Lower lobe of right lung (tissue), 2 donors: ENCODE measurements at regions not wholly inside any gene's neighbourhood (a gene's known extent, or its start where the extent isn't known, plus 50 kb on each side); places are given as distances from the start of the nearest gene placed in this dataset.

Experiments used
- ATAC-seq, 2 donors: fragments of 200-7000 bp; cut with Tn5 transposase; one replicate each; pipeline ENCODE4 v1.9.1; 2020 to 2022; ENCODE audit warnings: mild to moderate bottlenecking in 2 of 2, moderate library complexity in 2 of 2
- DNase-seq: peaks from one replicate; pipeline ENCODE4 v3.0.0-alpha.2; 2020
- H3K27ac ChIP-seq: fragments of 200-600 bp; one replicate; pipeline ENCODE4 v1.8.0; 2022
- H3K27me3 ChIP-seq: fragments of 200-600 bp; one replicate; pipeline ENCODE4 v1.8.0; 2022; ENCODE audit warnings: low read depth
- H3K36me3 ChIP-seq: fragments of 200-600 bp; one replicate; pipeline ENCODE4 v1.8.0; 2022; ENCODE audit warnings: mild to moderate bottlenecking
- H3K4me1 ChIP-seq: fragments of 200-600 bp; one replicate; pipeline ENCODE4 v1.8.0; 2022
- H3K4me3 ChIP-seq: fragments of 200-600 bp; one replicate; pipeline ENCODE4 v1.8.0; 2022; ENCODE audit warnings: mild to moderate bottlenecking
- H3K9me3 ChIP-seq: fragments of 200-600 bp; one replicate; pipeline ENCODE4 v1.8.0; 2022
- CTCF ChIP-seq: fragments of 200-600 bp; IDR thresholded peaks from one replicate; pipeline ENCODE4 v1.8.0; 2022; ENCODE audit warnings: antibody characterized with exemption, mild to moderate bottlenecking
- intact Hi-C: fragments of 100-400 bp; cut with DNase I; formaldehyde crosslinking; loops from one replicate; pipeline ENCODE4 v1.11.0; 2022
- donor health status: DM: no; HTN: yes; CAD: no; lungs with severe emphysema.

- no peak for ATAC-seq
- H3K27me3 ChIP-seq, result no peaks in the 10 kb centered on the region
- no peaks in the 10 kb centered on the region for H3K4me1 ChIP-seq
- H3K27ac ChIP-seq, result no peak overlapping the region
- no peaks in the 10 kb centered on the region for H3K9me3 ChIP-seq
- H3K36me3 ChIP-seq, result no peaks in the 10 kb centered on the region
- no peak for TF ChIP-seq CTCF
- no peak overlapping the region for H3K4me3 ChIP-seq
- intact Hi-C loops, result no loop called here
- no peak for DNase-seq
These were observed 72.4 kb upstream of the NBEA start for GRCh38 chr13:34869696-34870095.

DNA sequence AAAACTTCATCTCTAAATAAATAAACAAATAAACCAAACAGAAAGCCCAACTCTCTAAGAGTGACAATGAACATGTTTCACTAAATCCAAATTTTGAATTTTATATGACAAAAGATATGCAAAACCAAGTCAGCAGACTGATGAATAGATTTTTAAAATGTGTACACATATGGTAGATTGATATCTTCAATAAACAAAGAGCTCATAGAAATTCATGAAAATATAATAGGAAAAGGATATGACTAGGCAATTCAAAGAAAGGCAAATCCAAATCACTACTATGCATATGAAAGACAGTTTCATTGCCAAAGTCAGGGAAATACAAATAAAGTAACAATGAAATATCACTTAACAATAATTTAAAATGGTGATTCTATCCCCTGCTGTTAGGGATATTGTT, 63.7 kb upstream of the NBEA start:
- no peak for ATAC-seq

GRCh38 chr13:34879851-34880250, 62.2 kb upstream of the NBEA start:
- H3K4me3 ChIP-seq, result no peak overlapping the region

More for the DNA sequence above, 63.7 kb upstream of the NBEA start:
- no peaks in the 10 kb centered on the region for H3K4me1 ChIP-seq
- no peak overlapping the region for H3K27ac ChIP-seq
- intact Hi-C loops, result no loop called here
- no peaks in the 10 kb centered on the region for H3K9me3 ChIP-seq
- no peak for TF ChIP-seq CTCF
- no peak for DNase-seq
- H3K4me3 ChIP-seq, result no peak overlapping the region
- H3K27me3 ChIP-seq, result no peaks in the 10 kb centered on the region
- no peaks in the 10 kb centered on the region for H3K36me3 ChIP-seq

DNA sequence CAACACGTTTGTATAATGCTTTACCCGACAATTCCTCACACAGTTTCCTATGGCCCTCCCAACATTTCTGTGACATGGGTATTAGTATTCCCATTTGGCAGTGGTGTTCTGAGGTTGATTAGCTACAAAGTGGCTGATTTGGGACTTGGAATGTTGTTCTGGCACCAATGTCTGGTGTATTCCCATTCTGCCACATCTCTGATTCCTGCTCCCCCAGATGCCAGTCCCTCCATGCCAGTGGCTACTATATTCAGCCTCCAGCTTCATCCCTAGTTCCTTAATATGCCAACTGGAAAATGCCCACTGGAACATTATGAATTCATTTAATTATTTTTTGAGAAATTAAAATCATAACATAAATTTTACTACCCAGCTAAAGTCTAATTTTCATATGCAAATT, 60.6 kb upstream of the NBEA start:
- Histone ChIP-seq H3K9me3 (no peaks in the 10 kb centered on the region), H3K27ac (no peak overlapping the region), H3K36me3 (no peaks in the 10 kb centered on the region), H3K4me3 (no peak overlapping the region), H3K27me3 (no peaks in the 10 kb centered on the region), H3K4me1 (no peaks in the 10 kb centered on the region)
- intact Hi-C loops, result no loop called here
- DNase-seq, result no peak
- ATAC-seq, result no peak
- no peak for TF ChIP-seq CTCF

More at GRCh38 chr13:34879851-34880250, 62.2 kb upstream of the NBEA start:
- H3K27ac ChIP-seq, result no peak overlapping the region
- no peak for TF ChIP-seq CTCF
- ATAC-seq, result no peak
- intact Hi-C loops, result no loop called here
- no peaks in the 10 kb centered on the region for H3K27me3 ChIP-seq
- H3K36me3 ChIP-seq, result no peaks in the 10 kb centered on the region
- H3K9me3 ChIP-seq, result no peaks in the 10 kb centered on the region
- DNase-seq, result no peak
- no peaks in the 10 kb centered on the region for H3K4me1 ChIP-seq

DNA sequence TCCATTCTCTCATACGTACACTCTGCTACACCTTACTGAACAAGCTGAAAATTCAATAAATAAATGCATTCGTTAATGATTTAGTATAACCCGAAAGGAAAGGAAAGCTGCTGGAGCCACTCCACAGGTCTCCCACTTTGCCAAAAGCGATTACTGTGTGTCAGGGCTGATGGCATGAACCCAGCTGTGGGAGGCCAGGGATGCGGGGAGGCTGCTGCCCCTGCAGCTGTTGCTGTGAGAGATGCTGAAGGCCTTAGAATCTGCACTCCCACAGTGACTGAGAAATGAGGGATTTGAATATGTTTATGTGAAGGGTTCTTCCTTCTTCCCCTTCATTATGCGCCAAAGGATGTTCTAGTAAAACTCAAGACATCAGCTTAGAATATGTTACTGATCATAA, 58.7 kb upstream of the NBEA start:
- H3K27me3 ChIP-seq, result no peaks in the 10 kb centered on the region
- no peak overlapping the region for H3K4me3 ChIP-seq
- no peak overlapping the region for H3K27ac ChIP-seq
- intact Hi-C loops, result no loop called here
- no peaks in the 10 kb centered on the region for H3K9me3 ChIP-seq
- no peak for TF ChIP-seq CTCF
- H3K36me3 ChIP-seq, result no peaks in the 10 kb centered on the region
- DNase-seq (no peak), ATAC-seq (no peak)
- H3K4me1 ChIP-seq, result no peaks in the 10 kb centered on the region

GRCh38 chr13:34884366-34884765, 57.7 kb upstream of the NBEA start:
- H3K36me3 ChIP-seq, result no peaks in the 10 kb centered on the region
- H3K9me3 ChIP-seq, result no peaks in the 10 kb centered on the region
- no peak overlapping the region for H3K27ac ChIP-seq
- ATAC-seq (no peak), DNase-seq (no peak)
- no peaks in the 10 kb centered on the region for H3K4me1 ChIP-seq
- intact Hi-C loops, result no loop called here
- H3K4me3 ChIP-seq, result no peak overlapping the region
- no peak for TF ChIP-seq CTCF
- H3K27me3 ChIP-seq, result no peaks in the 10 kb centered on the region
